GM15510 (cell line): ENCODE measurements at regions not wholly inside any gene's neighbourhood (a gene's known extent, or its start where the extent isn't known, plus 50 kb on each side); places are given as distances from the start of the nearest gene placed in this dataset.

Source experiments
- POLR2A ChIP-seq: IDR thresholded peaks from 3 replicates; pipeline ENCODE4 v1.6.1; 2011; ENCODE audit warnings: borderline replicate concordance; ENCODE audit not compliant: insufficient read length; ENCODE audit errors: extremely low read depth

- TF ChIP-seq POLR2A: no peak
These were observed 246.9 kb downstream of the PYDC2 start for GRCh38 chr3:191707817-191708216.

GRCh38 chr3:191715585-191715984 lies 254.6 kb downstream of the PYDC2 start:
- no peak for TF ChIP-seq POLR2A

DNA sequence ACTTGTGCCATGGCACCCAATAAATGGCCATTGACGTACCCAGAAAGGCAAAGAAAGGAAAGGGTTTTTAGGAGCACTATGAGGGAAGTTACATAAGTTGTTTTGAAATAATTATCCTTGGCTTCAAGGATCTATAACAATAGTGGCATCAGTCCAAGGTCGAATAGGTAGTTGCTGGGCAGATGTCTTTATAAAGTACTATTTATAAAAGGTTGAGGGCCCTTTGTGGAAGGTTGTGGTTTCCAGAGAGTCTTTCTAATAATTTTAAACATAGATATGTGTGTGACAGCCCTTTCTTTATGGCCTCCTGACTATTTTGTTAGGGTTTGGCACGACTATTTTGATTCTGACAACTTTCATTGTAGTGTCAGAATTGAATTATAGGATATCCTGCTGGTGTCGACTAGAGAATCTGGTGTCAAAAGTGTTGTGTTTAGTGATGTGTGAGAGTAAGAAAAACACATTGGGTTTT lies 260.5 kb downstream of the PYDC2 start:
- no peak for TF ChIP-seq POLR2A

- TF ChIP-seq POLR2A: no peak
These were observed 261.0 kb downstream of the PYDC2 start for GRCh38 chr3:191721990-191722389.

DNA sequence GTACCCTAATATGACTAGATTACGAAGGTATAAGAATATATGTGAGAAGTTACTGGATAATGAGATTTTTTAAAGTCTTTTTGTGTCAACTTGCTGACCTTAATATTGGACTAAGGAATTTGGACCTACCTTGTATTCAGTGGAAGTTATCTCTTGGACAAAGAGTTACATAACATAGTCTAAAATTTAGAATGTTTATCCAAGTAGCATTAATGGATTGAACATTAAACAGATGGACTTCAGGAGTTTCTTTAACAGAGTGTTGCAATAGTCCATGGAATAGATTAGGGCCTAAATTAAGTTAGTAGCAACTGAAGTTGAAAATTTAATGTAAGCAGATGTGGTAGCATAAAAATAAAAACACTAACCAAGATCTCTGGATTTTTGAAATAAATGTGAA lies 266.4 kb downstream of the PYDC2 start:
- no peak for TF ChIP-seq POLR2A

- no peak for TF ChIP-seq POLR2A
These were observed 267.2 kb downstream of the PYDC2 start for GRCh38 chr3:191728186-191728585.

DNA sequence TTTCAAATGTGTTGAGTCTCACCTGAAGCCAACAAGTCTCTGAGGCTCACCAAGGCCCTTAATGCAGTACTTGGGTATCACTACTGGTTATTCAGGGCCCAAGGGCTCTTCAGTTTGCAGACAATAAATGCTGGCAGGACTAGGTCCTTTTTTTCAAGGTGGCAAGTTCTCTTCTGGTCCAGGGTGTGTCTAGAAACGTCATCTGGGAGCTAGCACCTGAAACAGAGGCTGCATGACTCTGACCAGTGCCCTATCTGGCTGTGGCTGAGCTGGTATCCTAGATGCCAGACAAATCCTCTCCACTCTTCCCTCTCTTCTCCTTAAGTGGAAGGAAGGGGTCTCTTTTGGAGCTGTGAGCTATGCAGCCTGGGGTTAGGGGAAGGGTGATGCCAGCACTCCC lies 276.8 kb downstream of the PYDC2 start:
- no peak for TF ChIP-seq POLR2A

- TF ChIP-seq POLR2A: no peak
These were observed 279.7 kb downstream of the PYDC2 start for GRCh38 chr3:191740712-191741111.

DNA sequence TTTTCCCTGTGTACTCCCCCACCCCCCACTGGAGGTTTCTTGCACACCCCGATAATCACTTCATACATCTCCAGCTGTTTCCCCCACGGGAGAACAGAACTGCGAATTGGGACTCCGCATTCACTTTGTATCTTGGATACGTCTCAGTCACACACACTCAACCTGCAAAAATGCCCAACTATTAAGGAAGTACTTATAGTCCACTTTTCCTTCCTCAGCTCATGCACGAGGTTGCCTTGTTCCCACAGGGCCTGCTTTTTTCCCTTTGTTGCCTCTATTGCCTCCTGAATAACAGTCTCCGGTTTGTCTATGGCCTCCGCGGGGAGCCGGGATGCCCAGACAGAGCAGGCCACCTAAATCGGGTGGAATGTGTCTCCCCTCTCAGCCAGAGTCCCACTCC lies 282.3 kb downstream of the PYDC2 start:
- no peak for TF ChIP-seq POLR2A

- no peak for TF ChIP-seq POLR2A
These were observed 289.7 kb downstream of the PYDC2 start for GRCh38 chr3:191750618-191751017.

DNA sequence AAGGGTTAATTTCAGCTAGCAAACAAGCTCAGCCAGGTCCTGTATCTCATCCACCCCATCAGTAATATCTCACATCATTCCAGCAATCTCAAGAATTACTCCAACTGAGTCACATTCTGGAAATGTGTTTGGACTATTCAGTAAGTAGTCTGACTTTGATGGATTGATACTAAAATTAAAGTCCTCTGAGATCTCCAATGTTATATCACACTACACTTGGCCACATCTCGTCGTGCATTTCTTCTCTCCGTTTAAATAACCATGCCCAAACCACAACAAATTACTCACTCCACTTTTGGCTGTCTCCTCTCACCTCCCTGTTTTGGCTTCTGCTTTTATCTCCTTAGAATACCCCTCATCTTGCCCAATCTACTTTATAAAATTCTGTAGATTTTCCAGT lies 292.2 kb downstream of the PYDC2 start:
- no peak for TF ChIP-seq POLR2A

- TF ChIP-seq POLR2A: no peak
These were observed 300.9 kb downstream of the PYDC2 start for GRCh38 chr3:191761906-191762305.

- no peak for TF ChIP-seq POLR2A
These were observed 301.5 kb downstream of the PYDC2 start for GRCh38 chr3:191762323-191762960.

- TF ChIP-seq POLR2A: no peak
These were observed 307.5 kb downstream of the PYDC2 start for GRCh38 chr3:191768421-191768820.

- no peak for TF ChIP-seq POLR2A
These were observed 309.6 kb downstream of the PYDC2 start for GRCh38 chr3:191770541-191770940.

DNA sequence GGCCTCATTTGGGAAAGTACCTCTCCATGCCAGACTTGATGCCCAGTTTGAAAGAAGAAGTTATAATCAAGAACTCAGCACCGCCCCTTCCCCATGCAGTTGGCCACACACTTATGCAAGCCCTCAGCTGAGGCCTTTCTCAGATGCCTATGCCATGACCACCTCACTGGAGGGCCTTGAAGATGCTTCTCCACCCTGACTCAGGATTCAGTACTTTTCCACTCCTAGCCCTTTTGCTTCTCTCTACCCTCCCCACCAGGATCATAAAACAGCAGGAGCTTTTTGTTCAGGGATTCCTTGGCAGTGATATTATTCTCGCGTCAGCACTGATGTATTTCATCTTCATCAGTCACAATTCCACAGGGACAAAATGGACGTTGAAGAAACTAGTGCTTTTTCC lies 313.5 kb downstream of the PYDC2 start:
- no peak for TF ChIP-seq POLR2A
